Panc1 (cell line): ENCODE measurements at regions not wholly inside any gene's neighbourhood (a gene's known extent, or its start where the extent isn't known, plus 50 kb on each side); places are given as distances from the start of the nearest gene placed in this dataset.

ENCODE experiments used
- CTCF ChIP-seq: fragments of 450-650 bp; IDR thresholded peaks from 2 replicates; pipeline ENCODE4 v1.5.1; 2017; ENCODE audit warnings: mild to moderate bottlenecking
- POLR2AphosphoS5 ChIP-seq: IDR thresholded peaks from 2 replicates; pipeline ENCODE4 v1.6.1; 2012; ENCODE audit warnings: mild to moderate bottlenecking, low read depth, low read length, moderate library complexity
- SIN3A ChIP-seq: IDR thresholded peaks from 2 replicates; pipeline ENCODE4 v1.6.1; 2012; ENCODE audit warnings: low read depth, mild to moderate bottlenecking, low read length, moderate library complexity, borderline replicate concordance; ENCODE audit not compliant: insufficient read depth
- TCF7L2 ChIP-seq: IDR thresholded peaks from 2 replicates; pipeline ENCODE4 v1.6.1; 2011; ENCODE audit warnings: mild to moderate bottlenecking, low read depth, low read length, inconsistent platforms
- TF ChIP-seq, protein P1 (sequence below), 2 experiments: IDR thresholded peaks; 2 replicates each; pipeline ENCODE4 v1.6.1; 2011 to 2012; ENCODE audit warnings: low read depth in 2 of 2, control low read depth in 1 of 2, low read length in 1 of 2, mild to moderate bottlenecking in 1 of 2, moderate library complexity in 1 of 2; ENCODE audit not compliant: insufficient read depth in 1 of 2

GRCh38 chr2:108067820-108068405 lies 81.6 kb downstream of the SLC5A7 start:
- no peak for TF ChIP-seq POLR2AphosphoS5
- TF ChIP-seq CTCF, result no peak
- TF ChIP-seq, protein P1, sequence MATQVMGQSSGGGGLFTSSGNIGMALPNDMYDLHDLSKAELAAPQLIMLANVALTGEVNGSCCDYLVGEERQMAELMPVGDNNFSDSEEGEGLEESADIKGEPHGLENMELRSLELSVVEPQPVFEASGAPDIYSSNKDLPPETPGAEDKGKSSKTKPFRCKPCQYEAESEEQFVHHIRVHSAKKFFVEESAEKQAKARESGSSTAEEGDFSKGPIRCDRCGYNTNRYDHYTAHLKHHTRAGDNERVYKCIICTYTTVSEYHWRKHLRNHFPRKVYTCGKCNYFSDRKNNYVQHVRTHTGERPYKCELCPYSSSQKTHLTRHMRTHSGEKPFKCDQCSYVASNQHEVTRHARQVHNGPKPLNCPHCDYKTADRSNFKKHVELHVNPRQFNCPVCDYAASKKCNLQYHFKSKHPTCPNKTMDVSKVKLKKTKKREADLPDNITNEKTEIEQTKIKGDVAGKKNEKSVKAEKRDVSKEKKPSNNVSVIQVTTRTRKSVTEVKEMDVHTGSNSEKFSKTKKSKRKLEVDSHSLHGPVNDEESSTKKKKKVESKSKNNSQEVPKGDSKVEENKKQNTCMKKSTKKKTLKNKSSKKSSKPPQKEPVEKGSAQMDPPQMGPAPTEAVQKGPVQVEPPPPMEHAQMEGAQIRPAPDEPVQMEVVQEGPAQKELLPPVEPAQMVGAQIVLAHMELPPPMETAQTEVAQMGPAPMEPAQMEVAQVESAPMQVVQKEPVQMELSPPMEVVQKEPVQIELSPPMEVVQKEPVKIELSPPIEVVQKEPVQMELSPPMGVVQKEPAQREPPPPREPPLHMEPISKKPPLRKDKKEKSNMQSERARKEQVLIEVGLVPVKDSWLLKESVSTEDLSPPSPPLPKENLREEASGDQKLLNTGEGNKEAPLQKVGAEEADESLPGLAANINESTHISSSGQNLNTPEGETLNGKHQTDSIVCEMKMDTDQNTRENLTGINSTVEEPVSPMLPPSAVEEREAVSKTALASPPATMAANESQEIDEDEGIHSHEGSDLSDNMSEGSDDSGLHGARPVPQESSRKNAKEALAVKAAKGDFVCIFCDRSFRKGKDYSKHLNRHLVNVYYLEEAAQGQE (IDR thresholded peaks at IDR 0.05; ENCODE audit: insufficient read depth in 1 of 2, low read depth in 2 of 2, low read length in 1 of 2), result no peak
- no peak for TF ChIP-seq TCF7L2
- no peak for TF ChIP-seq SIN3A
